GM19025 (cell line): ENCODE measurements at regions not wholly inside any gene's neighbourhood (a gene's known extent, or its start where the extent isn't known, plus 50 kb on each side); places are given as distances from the start of the nearest gene placed in this dataset.
"Not testable (repeated sequence)": the region's sequence is repeated elsewhere in the genome, so short reads cannot be mapped to it uniquely, and the experiment has no call there.

Experiments used
- ATAC-seq: cut with Tn5 transposase; IDR thresholded peaks from one replicate; pipeline ENCODE4 v1.9.1; 2021; ENCODE audit warnings: mild to moderate bottlenecking, low read depth, moderate library complexity; ENCODE audit not compliant: unreplicated experiment

DNA sequence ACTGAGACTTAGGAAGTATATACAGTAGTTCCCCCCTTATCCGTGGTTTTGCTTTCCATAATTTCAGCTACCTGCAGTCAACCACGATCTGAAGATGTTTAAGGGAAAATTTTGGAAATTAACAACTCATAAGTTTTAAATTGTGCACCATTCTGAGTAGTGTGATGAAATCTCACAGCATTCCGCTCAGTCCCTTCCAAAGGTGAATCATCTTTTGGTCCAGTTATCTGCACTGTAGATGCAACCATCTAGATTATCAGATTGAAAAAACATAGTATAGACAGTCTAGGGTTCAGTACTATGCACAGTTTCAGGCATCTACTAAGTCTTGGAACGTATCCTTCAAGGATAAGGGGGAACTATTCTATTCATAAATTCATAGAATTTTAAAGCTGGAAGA, 109.0 kb downstream of the ANXA3 start:
- no peak for ATAC-seq

DNA sequence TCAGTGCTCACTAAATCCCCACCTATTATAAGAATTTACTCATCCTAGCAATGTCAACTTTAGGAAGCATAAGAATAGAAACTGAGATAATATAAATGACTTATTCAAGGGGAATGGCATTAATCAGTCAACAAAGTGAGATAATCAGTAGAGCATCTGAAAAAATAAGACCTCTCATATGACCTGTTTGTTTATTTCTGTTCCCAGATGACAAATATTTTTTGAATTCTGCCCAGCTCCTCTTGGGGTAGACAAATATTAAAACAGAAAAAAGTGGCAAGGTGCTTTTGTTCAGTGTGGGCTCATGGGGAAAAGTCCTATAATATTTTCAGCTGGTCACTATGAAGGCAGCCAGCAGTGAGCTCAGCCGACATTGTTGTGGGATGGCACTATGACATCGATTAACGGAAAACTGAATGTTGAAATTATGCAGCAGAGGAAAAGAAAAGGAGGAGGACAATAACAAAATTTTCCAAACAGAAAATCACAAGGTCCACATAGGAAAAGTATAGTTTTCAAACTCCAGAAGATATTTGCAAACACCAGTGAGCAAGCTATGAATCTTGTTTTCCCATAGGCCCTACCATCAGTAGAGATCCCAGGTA, 109.6 kb downstream of the ANXA3 start:
- ATAC-seq: no peak

DNA sequence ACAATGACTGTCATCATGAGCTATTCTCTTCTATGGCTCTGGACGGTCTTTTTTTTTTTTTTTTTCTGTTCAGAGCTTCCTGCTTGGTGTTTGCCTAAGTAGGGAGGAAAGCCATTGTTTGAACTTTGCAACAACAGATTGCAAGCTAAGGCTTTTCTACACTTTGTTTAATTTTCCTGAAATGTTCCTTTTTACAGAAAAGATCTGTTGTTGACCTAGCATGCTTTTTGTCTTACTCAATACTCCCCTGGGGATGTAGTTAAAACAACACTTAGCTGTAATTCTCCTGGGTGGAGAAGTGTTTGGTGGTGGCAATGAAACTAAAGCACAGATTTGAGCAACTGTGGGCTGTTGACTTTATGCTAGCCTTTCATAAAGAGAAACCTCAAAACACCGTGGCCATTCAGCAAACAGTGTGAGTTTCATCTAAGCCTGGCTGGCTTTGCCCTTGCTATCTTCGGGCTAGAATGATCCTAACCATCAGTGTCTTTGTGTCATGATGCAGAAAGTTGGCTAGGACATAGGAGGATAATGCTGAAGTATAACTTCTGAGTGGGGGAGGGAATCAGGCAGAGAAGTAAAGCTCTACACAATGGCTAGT, 110.5 kb downstream of the ANXA3 start:
- ATAC-seq: peak; percentile 84

DNA sequence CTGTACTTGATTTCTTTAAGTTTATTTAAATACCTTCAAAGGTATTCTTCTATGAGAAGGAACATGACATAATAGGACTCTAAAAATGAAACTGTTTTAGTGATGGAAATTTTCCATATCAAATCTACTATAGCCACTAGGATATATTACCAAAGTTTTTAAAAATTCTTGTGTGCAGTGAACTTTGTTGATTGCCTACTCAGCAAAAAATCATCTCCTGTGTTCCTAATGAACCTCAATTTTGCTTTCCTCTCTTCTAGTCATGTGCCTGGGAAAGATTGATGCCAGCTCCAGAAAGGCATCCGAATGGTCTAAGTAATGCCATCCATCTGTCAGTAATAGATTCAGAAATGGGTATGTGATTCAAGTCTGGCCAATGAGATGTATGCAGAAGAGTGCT, 111.1 kb downstream of the ANXA3 start:
- ATAC-seq: no peak

DNA sequence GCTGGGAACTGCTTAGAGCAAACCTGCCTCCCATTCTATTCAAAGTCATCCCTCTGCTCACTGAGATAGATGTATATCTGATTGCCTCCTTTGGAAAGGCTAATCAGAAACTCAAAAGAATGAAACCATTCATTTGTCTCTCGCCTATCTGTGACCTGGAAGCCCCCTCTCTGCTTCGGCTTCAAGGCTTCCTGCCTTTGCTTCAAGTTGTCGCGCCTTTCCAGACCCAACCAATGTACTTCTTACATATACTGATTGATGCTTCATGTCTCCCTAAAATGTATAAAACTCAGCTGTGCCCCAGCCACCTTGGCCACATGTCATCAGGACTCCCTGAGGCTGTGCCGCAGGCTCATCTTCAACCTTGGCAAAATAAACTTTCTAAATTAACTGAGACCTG, 111.9 kb upstream of the BMP2K start:
- not testable (repeated sequence) for ATAC-seq

DNA sequence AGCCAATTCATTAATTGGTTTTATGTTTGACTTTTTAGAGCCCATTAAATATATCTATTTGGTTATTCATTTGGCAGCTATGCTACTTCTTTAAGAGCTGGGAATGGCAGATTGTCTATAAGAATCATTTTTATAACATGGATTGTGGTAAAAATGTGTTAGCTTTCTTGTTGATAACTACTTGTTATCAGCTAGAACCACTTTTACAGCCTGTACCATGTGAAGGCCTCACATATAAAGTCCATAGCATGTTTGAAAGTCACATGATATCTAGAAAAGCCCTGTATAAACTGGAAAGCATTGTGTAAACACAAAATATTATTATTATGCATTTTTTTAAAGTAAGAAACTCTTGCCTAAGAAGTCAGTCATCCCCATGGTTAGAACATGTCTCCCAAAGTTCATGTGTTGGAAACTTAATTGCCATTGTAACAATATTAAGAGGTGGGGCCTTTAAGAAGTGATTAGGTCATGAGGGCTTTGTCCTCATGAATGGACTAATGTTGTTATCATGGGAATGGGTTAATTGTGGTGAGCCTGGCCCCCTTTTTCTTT, 110.9 kb upstream of the BMP2K start:
- no peak for ATAC-seq

DNA sequence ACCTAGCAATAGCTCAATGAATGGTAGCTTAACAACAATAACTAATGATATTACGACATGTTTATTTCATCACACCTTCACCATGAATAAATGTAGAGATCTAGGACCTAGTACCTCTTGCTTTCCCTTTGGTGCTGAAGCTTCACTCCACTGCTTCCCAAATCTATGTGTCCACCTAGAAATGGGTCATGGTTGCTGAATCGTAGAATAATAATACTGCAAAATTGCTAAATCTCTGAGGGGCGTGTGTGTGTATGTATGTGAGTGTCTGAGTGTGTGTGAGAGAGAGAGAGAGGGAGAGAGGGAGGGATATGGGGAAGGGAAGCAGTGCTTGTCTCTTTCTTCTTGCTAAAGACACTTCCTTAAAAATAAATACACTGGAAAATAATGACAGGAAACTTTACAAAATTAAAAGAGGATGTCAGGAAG, 109.3 kb upstream of the BMP2K start:
- no peak for ATAC-seq

DNA sequence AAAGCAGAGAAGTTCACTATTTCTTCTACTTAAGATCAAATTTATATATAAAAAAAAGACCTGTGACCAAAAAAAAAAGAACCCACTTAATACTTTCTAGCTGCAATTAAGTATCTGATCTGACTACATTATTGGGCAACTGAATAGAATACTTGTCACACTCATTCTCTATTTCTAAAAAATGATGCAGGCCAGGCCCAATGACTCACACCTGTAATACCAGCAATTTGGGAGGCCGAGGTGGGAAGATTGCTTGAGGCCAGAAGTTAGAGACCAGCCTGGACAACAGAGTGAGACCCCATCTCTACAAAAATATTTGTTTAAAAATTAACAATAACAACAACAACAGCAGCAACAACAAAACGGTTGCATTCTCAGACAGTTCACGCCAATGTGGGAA, 108.8 kb upstream of the BMP2K start:
- no peak for ATAC-seq

DNA sequence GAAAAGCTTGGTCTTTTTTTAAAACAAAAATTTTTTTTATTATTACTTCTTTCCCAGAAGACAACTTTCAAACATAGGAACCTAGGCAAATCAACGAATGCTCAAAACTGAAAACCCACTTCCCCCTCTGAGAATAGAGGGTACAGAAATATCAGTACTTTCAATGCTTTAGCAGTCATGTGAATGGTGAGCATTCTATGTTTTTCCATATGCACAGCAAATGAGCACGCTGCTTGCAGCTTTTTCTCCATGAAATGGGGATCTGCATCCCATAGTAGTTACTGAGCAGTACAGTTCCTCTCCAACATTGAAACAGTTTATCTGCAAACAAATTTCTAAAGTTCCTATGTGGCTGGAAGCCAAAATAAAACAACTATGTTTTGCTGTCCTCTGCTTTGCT, 108.4 kb upstream of the BMP2K start:
- ATAC-seq: no peak

DNA sequence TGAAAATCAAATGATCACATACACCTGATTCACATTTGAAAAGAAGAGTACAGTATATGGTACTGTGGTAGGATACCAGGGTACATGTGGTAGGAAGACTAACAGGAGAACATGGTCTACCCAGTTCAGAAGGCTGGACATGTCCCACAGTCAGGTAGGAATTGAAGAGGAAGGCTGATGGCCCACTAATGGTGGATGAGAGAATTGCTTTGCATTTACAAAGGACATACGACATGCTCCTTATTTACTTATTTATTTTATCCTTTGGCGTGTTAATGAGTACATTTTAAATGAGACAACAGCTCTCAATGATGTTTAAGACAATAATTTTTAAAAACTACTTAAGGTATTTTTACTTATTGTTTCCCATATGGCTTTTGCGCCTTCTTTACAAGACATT, 106.7 kb upstream of the BMP2K start:
- ATAC-seq: no peak

DNA sequence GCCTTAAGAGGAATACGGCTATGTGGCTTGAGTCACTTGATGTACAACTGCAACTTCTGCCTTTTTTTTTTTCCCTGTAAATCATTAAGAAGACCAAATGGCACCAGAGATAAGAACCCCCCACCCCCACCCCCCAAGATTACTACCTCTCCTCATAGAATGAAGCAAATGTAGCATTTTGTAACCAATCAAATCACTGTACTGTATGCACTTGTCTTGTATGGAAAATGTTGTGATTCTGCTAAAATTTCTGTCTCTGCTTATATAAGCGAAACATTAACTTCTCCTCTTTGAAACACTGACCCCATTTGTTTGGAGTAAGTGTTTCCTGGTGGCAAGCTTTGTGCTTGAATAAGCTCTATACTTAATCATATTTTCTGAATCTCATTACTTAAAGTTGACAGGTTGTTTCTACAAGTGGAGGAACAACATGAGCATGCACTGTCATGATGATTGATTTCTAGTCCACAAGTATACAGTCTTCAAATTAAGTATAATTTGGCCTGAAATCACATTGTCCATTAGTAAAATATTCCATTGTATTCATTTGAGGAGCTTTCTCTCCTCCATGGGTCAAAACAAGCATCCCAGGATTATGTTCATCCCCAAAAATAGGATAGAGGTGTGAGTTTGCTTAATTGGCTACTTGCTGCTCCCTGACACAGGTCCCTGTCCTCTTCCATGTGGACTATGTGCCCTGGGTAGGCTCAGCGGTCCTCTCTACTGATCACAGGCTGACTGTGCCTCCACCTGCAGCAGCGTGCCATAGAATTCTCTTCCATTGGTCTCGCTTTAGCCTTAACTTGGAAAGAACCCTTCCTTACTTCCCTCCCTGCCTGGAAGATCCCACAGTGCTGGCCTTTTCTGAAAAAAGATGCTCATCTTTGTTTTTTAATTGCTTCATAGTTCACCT, 104.0 kb upstream of the BMP2K start:
- ATAC-seq: no peak

DNA sequence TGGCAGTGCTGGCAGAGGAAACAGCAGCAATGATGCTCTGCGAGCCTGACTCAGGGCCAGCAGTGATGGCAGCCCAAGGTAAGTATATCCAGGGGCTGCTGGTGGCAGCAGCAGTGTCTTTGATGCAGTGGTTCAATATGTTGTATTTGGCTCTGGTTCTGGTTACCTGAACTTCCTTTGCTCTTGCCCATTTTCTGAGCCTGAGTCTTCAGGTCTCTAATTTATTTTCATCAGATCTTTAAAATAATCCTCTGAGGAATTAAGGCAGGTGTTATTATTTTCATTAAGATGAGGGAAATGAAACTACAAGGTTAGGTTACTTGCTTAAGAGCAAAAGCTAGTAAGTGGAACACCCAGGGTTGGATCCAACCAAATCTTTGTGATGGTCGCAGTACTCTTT, 102.8 kb upstream of the BMP2K start:
- no peak for ATAC-seq

DNA sequence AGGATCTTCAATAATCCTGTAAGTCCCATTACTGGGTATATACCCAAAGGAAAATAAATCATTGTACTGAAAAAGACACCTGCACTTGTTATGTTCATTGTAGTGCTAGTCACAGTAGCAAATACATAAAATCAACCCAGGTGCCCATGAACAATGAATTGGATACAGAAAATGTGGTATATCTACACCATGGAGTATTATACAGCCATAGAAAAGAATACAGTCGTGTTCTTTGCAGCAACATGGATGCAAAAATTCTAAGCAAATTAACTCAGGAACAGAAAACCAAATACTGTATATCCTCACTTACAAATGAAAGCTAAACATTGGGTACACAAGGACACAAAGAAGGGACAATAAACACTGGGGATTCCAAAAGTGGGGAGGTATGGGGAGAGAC, 100.8 kb upstream of the BMP2K start:
- no peak for ATAC-seq

DNA sequence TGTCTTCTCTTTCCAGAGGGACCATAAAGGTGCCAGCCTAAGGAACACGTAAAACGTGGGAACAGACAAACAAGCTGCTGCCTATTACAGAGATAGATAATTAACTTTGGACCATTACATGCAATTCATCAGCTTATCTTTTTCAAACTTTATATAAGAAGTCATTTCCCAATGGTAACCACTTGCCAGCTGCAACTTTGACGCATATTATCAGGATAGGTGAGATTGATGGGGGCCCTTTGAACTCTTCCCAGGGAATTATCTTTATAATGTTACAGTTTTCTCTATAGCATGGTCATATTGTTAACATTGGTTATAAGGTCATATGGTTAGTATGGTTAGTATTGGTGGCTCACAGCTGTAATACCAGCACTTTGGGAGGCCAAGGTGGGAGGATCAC, 94.1 kb upstream of the BMP2K start:
- ATAC-seq: no peak

DNA sequence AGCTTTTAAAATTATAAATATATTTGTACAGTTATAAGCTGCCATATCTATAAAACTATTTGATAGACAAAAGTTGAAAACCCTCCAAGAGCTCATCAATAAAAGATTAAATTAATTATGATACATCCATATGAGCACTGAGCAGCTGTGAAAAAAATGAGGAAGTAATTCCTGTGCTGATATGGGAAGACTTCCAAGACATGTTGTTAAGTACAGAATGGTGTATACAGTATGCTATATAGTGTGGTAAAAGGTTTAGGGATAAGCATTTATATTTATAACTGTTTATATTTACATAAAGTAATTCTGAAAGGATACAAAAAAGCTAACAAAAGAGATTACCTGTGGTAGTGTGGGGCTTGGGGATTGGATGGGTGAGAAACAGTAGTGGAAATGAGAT, 92.8 kb upstream of the BMP2K start:
- ATAC-seq: no peak

DNA sequence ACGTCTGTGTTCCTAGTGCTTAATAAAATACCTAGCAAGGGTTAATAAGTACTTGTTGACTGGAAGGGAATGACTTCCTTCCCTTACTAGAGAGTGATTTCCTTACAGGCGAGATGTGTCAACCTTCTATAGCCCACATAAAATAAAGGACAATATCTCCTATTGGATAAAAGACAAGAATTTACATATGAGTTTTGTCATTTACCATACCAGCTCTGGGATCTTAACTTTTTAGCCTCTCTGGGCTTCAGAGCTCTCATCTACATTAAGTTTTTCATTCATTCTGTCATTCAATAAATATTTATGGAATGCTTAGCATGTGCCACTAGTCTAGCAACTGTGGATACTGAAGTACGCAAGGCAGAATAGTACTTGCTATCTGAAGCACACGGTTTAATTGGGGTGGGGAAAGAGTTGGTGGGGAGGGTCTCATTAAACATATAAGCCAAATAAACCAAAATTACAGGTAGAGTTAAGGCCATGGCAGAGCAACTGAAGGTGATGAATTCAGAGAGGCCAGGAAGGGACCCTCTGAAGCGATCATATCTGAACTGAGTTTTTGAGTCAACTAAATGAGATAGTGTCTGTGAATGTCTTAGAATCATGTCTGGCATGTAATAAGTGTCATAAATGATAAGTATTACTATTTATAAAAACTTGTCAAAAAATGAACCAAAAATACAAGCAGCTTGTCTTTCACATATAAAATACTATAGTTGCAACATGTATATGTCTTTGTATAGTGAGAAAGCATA, 91.6 kb upstream of the BMP2K start:
- ATAC-seq: no peak

DNA sequence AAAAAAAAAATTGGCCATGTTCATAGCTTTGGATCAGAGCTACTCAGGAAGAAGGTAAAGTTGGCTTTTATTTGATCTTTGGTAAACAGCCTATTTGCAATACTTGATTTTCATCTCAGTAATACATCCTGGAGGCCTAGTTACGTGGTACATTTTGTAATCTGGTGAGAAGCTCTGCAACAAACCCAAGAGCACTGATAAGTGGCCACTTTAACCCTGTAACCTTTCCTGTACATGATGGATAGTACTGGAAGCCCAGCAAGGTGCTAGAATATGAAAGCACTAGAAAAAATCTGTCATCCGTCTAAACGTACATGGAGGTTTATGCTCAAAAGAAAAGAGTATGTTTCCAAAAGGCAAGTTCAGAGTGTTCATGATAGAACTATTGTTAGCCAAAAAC, 88.3 kb upstream of the BMP2K start:
- no peak for ATAC-seq

DNA sequence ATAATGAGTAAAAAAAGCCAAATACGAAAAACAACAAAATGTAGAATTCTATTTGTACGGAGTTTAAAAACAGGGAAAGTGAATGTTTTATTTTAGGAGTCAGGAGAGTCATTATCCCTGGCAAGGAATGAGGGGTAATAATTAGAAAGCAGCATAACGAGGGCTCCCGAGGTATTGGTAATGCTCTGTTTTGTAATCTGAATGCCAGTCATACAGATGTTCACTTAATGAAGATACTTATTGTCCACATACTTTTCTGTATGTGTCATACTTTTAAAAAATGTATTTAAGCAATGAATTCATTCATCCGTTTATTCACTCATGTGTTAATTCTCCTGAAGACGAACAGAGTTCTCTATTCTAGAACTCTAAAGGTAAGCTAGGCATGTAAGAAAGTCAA, 87.8 kb upstream of the BMP2K start:
- ATAC-seq: no peak

DNA sequence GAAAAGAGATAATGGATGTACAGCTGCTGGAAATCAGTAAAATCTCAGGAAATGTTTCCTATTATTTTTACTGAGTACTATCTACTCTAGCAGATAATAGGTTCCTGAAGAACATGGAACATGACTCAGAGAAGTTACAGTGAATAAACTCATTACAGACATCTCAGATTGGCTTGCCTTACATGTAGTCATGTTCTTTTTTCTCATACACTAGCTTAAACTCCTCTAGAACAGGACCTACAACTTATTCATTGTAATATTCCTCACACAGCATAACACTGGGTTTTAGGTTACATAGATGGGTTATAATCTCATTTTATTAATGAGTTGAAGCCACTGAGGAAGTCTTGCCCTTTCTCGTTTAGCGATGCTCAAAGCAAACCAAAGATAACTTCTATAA, 86.9 kb upstream of the BMP2K start:
- no peak for ATAC-seq

DNA sequence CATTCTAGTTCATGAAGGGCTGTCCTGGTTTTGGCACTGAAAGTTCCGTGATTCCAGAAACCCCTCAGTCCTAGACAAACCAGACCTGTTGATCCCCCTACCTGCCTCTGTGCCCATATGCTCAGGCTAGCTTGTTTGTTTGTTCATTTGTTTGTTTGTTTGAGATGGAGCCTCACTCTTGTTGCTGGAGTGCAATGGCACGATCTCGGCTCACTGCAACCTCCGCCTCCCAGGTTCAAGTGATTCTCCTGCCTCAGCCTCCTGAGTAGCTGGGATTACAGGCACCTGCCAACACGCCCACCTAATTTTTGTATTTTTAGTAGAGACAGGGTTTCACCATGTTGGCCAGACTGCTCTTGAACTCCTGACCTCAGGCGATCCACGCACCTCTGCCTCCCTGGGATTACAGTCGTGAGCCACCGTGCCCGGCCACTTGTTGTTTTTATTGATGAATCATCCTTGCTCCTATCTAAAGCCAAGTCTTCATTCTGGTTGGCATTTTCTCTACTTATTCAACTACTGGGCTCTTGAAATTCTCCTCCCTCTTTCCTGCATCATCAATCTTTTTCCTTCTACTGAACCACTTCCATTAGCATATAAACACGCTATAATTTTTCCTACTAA, 86.3 kb upstream of the BMP2K start:
- no peak for ATAC-seq
